ENCODE measurements at regions not wholly inside any gene's neighbourhood (a gene's known extent, or its start where the extent isn't known, plus 50 kb on each side); places are given as distances from the start of the nearest gene placed in this dataset.
"Not testable (repeated sequence)": the region's sequence is repeated elsewhere in the genome, so short reads cannot be mapped to it uniquely, and the experiment has no call there.

- Histone ChIP-seq H3K36me3 (ENCODE audit: control insufficient read depth, insufficient read depth, low read length) (no peaks in the 10 kb centered on the region), H3K9me3 (ENCODE audit: control insufficient read depth, insufficient read depth, low read depth, low read length) (no peaks in the 10 kb centered on the region), H3K4me1 (ENCODE audit: control insufficient read depth, insufficient read depth, low read length) (peaks cover 3% of the 10 kb centered on the region; the same call in 1 of the 2 replicates), H3K9ac (ENCODE audit: low read length) (no peak overlapping the region), H3K27ac (ENCODE audit: low read depth, low read length) (no peak overlapping the region), H3K27me3 (ENCODE audit: control insufficient read depth, insufficient read depth, low read length) (no peaks in the 10 kb centered on the region), H3K4me3 (ENCODE audit: low read depth, low read length) (no peak overlapping the region)
Observed at GRCh38 chr18:61651145-61651879, 241.5 kb downstream of the RNF152 start.

DNA sequence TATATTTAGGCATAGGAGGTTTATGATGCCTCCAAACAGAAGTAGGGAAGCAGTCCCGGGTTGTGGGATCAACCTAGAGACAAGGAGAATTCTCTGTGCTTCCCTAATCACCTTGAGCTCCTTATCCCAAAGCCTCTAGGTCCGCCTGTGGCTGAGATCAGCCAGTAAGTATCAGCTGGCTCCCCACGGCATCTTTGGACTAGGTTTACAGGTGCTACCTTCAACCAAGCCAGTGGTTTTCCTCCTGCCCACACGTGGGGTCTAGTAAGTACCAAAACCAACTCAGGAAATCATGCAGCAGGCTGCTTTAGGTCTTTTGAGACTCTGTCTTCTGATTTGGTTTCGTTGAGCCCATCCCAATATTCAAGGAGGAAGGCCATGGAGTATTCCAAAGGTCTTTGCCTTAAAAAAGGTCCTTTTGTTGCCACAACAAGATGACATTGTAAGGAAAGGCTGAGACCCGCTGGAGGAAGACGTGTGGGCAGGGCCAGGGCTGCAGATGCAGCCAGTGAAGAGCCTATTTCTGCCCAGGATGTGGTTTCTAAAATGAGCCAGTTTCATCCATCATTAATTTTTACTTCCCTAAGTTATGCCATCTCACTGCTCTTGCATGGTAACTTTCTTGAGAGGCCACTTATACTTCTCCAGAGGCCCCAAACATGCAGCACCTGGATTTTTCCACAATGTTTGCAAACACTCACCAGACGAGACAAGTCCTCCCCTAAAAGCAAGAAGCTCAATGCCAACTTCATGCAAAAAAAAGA is 248.7 kb downstream of the RNF152 start:
- Histone ChIP-seq H3K9me3 (ENCODE audit: control insufficient read depth, insufficient read depth, low read depth, low read length) (no peaks in the 10 kb centered on the region), H3K9ac (ENCODE audit: low read length) (no peak overlapping the region)

DNA sequence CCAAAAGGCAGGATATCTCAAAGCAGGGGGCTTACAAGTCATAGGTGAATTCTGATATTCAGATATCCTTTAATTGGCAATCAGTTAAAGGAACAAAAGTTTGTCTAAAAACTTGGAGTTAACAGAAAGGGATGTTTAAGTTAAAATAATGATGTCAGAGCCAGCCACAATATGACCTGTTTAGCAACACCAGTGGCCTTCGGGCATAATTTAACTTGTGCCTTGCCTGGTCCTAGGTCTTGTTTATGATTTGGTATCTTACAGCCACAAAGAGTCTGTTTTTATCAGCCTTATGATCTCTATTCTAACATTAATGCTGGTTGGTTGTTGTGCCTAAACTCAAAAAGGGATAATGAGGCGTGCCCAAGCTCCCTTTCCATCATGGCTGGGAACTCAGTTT is 252.9 kb downstream of the RNF152 start:
- H3K27ac ChIP-seq (ENCODE audit: low read depth, low read length), result no peak overlapping the region
- peaks cover 33% of the 10 kb centered on the region for H3K4me1 ChIP-seq (ENCODE audit: control insufficient read depth, insufficient read depth, low read length)
- H3K4me3 ChIP-seq (ENCODE audit: low read depth, low read length), result no peak overlapping the region
- H3K27me3 ChIP-seq (ENCODE audit: control insufficient read depth, insufficient read depth, low read length), result peaks cover 29% of the 10 kb centered on the region; the same call in 1 of the 2 replicates
- H3K9me3 ChIP-seq (ENCODE audit: control insufficient read depth, insufficient read depth, low read depth, low read length), result no peaks in the 10 kb centered on the region
- H3K9ac ChIP-seq (ENCODE audit: low read length), result no peak overlapping the region
- no peaks in the 10 kb centered on the region for H3K36me3 ChIP-seq (ENCODE audit: control insufficient read depth, insufficient read depth, low read length)

More for the DNA sequence above, 248.7 kb downstream of the RNF152 start:
- Histone ChIP-seq H3K27me3 (ENCODE audit: control insufficient read depth, insufficient read depth, low read length) (peaks cover 7% of the 10 kb centered on the region; the same call in 1 of the 2 replicates), H3K27ac (ENCODE audit: low read depth, low read length) (no peak overlapping the region), H3K36me3 (ENCODE audit: control insufficient read depth, insufficient read depth, low read length) (no peaks in the 10 kb centered on the region), H3K4me1 (ENCODE audit: control insufficient read depth, insufficient read depth, low read length) (peaks cover under 1% of the 10 kb centered on the region), H3K4me3 (ENCODE audit: low read depth, low read length) (no peak overlapping the region)

DNA sequence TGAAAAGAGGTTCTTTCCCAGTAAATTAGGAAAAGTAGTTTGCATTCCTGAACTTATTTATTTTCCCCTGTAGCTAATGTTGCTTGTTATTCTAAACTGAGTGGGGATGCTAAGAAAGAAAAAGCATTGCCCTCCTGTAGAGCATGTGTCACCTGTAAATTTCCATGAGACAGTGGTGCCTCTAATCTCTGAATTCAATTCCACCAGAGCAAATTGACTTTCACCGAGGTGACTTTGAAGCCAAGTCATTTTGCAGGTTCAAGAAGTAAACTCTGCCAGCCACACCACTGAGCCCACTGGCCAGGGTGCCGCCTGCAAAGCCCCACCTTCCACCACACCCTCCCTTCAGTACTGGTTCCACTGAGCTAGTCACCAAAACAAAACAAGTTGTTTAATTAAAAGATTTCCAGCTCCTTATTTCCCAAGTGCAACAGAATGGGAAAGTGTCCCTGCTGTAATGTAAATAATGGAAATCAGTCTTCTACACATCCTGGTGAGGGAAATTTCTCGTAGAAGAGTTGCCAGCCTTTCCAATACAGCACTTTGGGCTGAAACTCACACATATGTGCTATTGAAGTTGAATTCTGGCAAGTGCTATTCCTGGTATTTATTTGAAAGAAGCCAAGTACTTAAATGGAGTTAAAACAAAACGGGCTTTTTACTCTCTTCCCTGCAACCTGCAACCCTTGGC is 254.8 kb downstream of the RNF152 start:
- H3K9me3 ChIP-seq (ENCODE audit: control insufficient read depth, insufficient read depth, low read depth, low read length), result no peaks in the 10 kb centered on the region
- H3K27me3 ChIP-seq (ENCODE audit: control insufficient read depth, insufficient read depth, low read length), result peaks cover 29% of the 10 kb centered on the region; the same call in 1 of the 2 replicates
- H3K9ac ChIP-seq (ENCODE audit: low read length), result no peak overlapping the region
- H3K36me3 ChIP-seq (ENCODE audit: control insufficient read depth, insufficient read depth, low read length), result no peaks in the 10 kb centered on the region
- peak overlapping the region; percentile 35; the same call in 1 of the 2 replicates for H3K27ac ChIP-seq (ENCODE audit: low read depth, low read length)
- peak overlapping the region; percentile 33 for H3K4me3 ChIP-seq (ENCODE audit: low read depth, low read length)
- H3K4me1 ChIP-seq (ENCODE audit: control insufficient read depth, insufficient read depth, low read length), result peaks cover 33% of the 10 kb centered on the region

- Histone ChIP-seq H3K27ac (ENCODE audit: low read depth, low read length) (no peak overlapping the region; the same call in 1 of the 2 replicates), H3K9ac (ENCODE audit: low read length) (peak overlapping the region; percentile 4), H3K36me3 (ENCODE audit: control insufficient read depth, insufficient read depth, low read length) (no peaks in the 10 kb centered on the region), H3K9me3 (ENCODE audit: control insufficient read depth, insufficient read depth, low read depth, low read length) (no peaks in the 10 kb centered on the region), H3K27me3 (ENCODE audit: control insufficient read depth, insufficient read depth, low read length) (peaks cover 29% of the 10 kb centered on the region; the same call in 1 of the 2 replicates), H3K4me3 (ENCODE audit: low read depth, low read length) (peak overlapping the region; percentile 33; the same call in 1 of the 2 replicates), H3K4me1 (ENCODE audit: control insufficient read depth, insufficient read depth, low read length) (peaks cover 33% of the 10 kb centered on the region)
Observed at GRCh38 chr18:61637319-61637718, 255.5 kb downstream of the RNF152 start.

DNA sequence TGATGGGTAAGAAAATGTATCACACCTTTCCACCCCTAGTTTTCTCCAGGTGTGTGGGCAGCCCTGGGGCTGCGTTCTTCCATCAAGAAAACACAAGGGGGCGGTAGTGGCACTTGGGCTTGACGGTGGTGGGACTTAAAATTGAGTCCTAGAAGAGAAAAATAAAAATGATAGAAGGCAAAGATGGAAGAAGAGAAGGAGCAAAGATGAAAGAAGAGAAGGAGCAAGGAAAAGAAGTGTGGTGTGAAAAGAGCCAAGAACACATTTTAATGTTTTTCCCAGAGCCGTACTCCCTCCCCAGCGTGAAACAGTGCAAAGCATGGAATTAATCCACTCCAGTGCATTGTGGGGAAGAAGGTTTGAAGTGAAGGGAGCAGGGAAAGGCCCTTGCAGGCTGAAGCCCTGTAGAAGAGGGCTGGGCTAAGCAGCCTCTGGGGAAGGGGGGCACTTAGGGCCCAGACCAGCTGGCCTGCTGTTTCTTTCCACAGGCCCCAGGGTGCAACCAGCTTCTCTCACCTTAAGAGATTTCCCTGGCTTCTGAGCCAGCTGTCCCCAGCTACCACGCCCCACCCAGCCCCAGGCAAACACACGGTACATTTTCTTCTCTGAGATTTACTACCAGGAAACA is 256.8 kb downstream of the RNF152 start:
- Histone ChIP-seq H3K27me3 (ENCODE audit: control insufficient read depth, insufficient read depth, low read length) (peaks cover 29% of the 10 kb centered on the region; the same call in 1 of the 2 replicates), H3K4me3 (ENCODE audit: low read depth, low read length) (peak overlapping the region; percentile 15; the same call in 1 of the 2 replicates), H3K4me1 (ENCODE audit: control insufficient read depth, insufficient read depth, low read length) (peaks cover 33% of the 10 kb centered on the region), H3K27ac (ENCODE audit: low read depth, low read length) (no peak overlapping the region), H3K9me3 (ENCODE audit: control insufficient read depth, insufficient read depth, low read depth, low read length) (no peaks in the 10 kb centered on the region), H3K9ac (ENCODE audit: low read length) (no peak overlapping the region), H3K36me3 (ENCODE audit: control insufficient read depth, insufficient read depth, low read length) (no peaks in the 10 kb centered on the region)

GRCh38 chr18:61628085-61628484 is 264.7 kb downstream of the RNF152 start:
- Histone ChIP-seq H3K27me3 (ENCODE audit: control insufficient read depth, insufficient read depth, low read length) (no peaks in the 10 kb centered on the region), H3K4me1 (ENCODE audit: control insufficient read depth, insufficient read depth, low read length) (no peaks in the 10 kb centered on the region), H3K27ac (ENCODE audit: low read depth, low read length) (no peak overlapping the region), H3K9me3 (ENCODE audit: control insufficient read depth, insufficient read depth, low read depth, low read length) (peaks cover 19% of the 10 kb centered on the region), H3K9ac (ENCODE audit: low read length) (no peak overlapping the region), H3K36me3 (ENCODE audit: control insufficient read depth, insufficient read depth, low read length) (no peaks in the 10 kb centered on the region), H3K4me3 (ENCODE audit: low read depth, low read length) (no peak overlapping the region)

GRCh38 chr18:61624631-61625030 is 268.2 kb downstream of the RNF152 start:
- H3K9me3 ChIP-seq (ENCODE audit: control insufficient read depth, insufficient read depth, low read depth, low read length), result peaks cover 28% of the 10 kb centered on the region
- H3K4me1 ChIP-seq (ENCODE audit: control insufficient read depth, insufficient read depth, low read length); H3K9ac ChIP-seq (ENCODE audit: low read length); H3K27ac ChIP-seq (ENCODE audit: low read depth, low read length); H3K36me3 ChIP-seq (ENCODE audit: control insufficient read depth, insufficient read depth, low read length); H3K27me3 ChIP-seq (ENCODE audit: control insufficient read depth, insufficient read depth, low read length); H3K4me3 ChIP-seq (ENCODE audit: low read depth, low read length): not testable (repeated sequence)

GRCh38 chr18:61619783-61620182 is 273.0 kb downstream of the RNF152 start:
- peaks cover 5% of the 10 kb centered on the region; the same call in 1 of the 2 replicates for H3K4me1 ChIP-seq (ENCODE audit: control insufficient read depth, insufficient read depth, low read length)

DNA sequence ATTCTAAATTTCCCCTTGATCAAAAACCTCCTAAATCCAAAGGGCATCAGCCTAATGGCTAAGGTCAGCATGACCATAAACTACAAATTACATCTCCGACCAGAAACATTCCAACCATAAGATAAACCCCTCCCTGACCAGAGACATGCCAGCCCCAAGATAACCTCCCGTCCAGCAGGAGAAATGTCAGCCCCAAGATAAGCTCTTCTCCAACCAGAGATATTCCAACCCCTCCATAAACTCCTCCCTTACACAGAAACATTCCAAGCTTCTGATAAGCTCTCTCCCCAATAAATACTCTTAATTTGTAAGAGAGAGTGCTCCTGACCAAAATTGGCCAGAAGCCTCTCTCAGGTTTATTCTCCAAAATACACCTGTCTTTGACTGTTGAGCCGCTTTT is 274.0 kb downstream of the RNF152 start:
- Histone ChIP-seq H3K36me3 (ENCODE audit: control insufficient read depth, insufficient read depth, low read length) (no peaks in the 10 kb centered on the region), H3K27me3 (ENCODE audit: control insufficient read depth, insufficient read depth, low read length) (no peaks in the 10 kb centered on the region), H3K4me1 (ENCODE audit: control insufficient read depth, insufficient read depth, low read length) (peaks cover 5% of the 10 kb centered on the region; the same call in 1 of the 2 replicates), H3K4me3 (ENCODE audit: low read depth, low read length) (no peak overlapping the region), H3K9ac (ENCODE audit: low read length) (no peak overlapping the region), H3K9me3 (ENCODE audit: control insufficient read depth, insufficient read depth, low read depth, low read length) (peaks cover 28% of the 10 kb centered on the region), H3K27ac (ENCODE audit: low read depth, low read length) (no peak overlapping the region)

More at GRCh38 chr18:61619783-61620182, 273.0 kb downstream of the RNF152 start:
- Histone ChIP-seq H3K4me3 (ENCODE audit: low read depth, low read length) (no peak overlapping the region), H3K9me3 (ENCODE audit: control insufficient read depth, insufficient read depth, low read depth, low read length) (peaks cover 25% of the 10 kb centered on the region), H3K27ac (ENCODE audit: low read depth, low read length) (no peak overlapping the region), H3K36me3 (ENCODE audit: control insufficient read depth, insufficient read depth, low read length) (no peaks in the 10 kb centered on the region), H3K27me3 (ENCODE audit: control insufficient read depth, insufficient read depth, low read length) (no peaks in the 10 kb centered on the region), H3K9ac (ENCODE audit: low read length) (no peak overlapping the region)

Measured in HUES6 (cell line).